GM10266 (cell line): ENCODE measurements at regions not wholly inside any gene's neighbourhood (a gene's known extent, or its start where the extent isn't known, plus 50 kb on each side); places are given as distances from the start of the nearest gene placed in this dataset.

Source experiments
- DNase-seq: peaks from one replicate; pipeline ENCODE4 v3.0.0; 2012; ENCODE audit errors: extremely low spot score
- CTCF ChIP-seq: IDR thresholded peaks from 2 replicates; pipeline ENCODE4 v1.5.1; 2012; ENCODE audit warnings: mild to moderate bottlenecking, low read depth; ENCODE audit not compliant: control insufficient read depth, insufficient read depth; ENCODE audit errors: missing control alignments

GRCh38 chr1:195530961-195531360, 1077.3 kb downstream of the KCNT2 start:
- TF ChIP-seq CTCF, result no peak
- DNase-seq, result no peak

- no peak for TF ChIP-seq CTCF
- DNase-seq, result no peak
These were observed 1078.4 kb downstream of the KCNT2 start for GRCh38 chr1:195529881-195530280.

DNA sequence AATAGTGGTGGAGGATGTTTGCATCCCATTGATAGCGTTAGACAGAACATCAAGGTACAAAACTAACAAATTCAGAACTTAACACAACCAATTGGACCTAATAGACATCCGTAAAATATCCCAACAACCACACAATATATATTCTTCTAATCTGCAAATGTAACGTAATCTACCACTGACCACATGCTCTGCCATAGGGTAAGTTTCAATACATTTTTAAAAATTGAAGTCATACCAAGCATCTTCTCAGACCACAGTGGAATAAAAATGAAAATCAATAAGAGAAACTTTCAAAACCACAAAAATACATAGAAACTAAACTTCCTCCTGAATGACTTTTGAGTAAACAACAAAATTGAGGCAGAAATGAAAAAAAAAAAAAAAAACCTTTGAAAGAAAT, 1087.5 kb downstream of the KCNT2 start:
- no peak for DNase-seq
- TF ChIP-seq CTCF, result no peak

GRCh38 chr1:195516036-195516435, 1092.2 kb downstream of the KCNT2 start:
- DNase-seq, result no peak
- TF ChIP-seq CTCF, result no peak

DNA sequence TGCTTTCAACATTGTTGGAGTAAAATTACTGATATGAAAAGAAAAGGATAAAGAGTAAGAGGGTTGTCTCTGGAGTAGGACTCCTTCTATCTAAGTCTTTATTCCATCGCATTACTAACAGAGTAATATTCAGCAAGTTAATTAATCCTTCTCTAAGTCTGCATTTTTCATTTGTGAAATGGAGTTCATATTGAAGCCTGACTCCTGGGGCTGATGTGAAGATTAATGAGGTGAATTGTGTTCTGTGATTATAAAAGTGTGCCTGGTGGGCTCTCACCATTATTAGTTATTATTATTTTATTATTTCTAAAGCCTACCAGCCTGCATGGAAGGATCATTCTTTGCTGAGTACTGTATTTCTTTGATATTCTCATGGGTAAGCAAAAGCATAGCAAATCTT, 1096.7 kb downstream of the KCNT2 start:
- DNase-seq, result no peak
- no peak for TF ChIP-seq CTCF

GRCh38 chr1:195501118-195501517, 1107.1 kb downstream of the KCNT2 start:
- TF ChIP-seq CTCF, result no peak
- no peak for DNase-seq

GRCh38 chr1:195495720-195496635, 1112.3 kb downstream of the KCNT2 start:
- DNase-seq, result no peak
- TF ChIP-seq CTCF, result no peak
